Uterus (tissue), 2 donors: ENCODE measurements at regions not wholly inside any gene's neighbourhood (a gene's known extent, or its start where the extent isn't known, plus 50 kb on each side); places are given as distances from the start of the nearest gene placed in this dataset.

ENCODE experiments used
- POLR2A ChIP-seq, 2 donors: fragments of 450-650 bp; IDR thresholded peaks; one replicate each; pipeline ENCODE4 v1.6.1; 2016; ENCODE audit warnings: antibody characterized with exemption in 2 of 2, mild to moderate bottlenecking in 1 of 2, moderate library complexity in 1 of 2
- TF ChIP-seq, protein P1 (sequence below), 4 experiments: fragments of 200-600 bp in 2 of 4; fragments of 450-650 bp in 2 of 4; sonication (generic) in 2 of 4; IDR thresholded peaks; one replicate each; pipeline ENCODE4 v1.5.1; 2016 to 2019; ENCODE audit warnings: antibody characterized with exemption in 4 of 4, mild to moderate bottlenecking in 2 of 4, moderate library complexity in 1 of 4

GRCh38 chr12:60803147-60803546, 1207.3 kb downstream of the SLC16A7 start:
- TF ChIP-seq, protein P1, sequence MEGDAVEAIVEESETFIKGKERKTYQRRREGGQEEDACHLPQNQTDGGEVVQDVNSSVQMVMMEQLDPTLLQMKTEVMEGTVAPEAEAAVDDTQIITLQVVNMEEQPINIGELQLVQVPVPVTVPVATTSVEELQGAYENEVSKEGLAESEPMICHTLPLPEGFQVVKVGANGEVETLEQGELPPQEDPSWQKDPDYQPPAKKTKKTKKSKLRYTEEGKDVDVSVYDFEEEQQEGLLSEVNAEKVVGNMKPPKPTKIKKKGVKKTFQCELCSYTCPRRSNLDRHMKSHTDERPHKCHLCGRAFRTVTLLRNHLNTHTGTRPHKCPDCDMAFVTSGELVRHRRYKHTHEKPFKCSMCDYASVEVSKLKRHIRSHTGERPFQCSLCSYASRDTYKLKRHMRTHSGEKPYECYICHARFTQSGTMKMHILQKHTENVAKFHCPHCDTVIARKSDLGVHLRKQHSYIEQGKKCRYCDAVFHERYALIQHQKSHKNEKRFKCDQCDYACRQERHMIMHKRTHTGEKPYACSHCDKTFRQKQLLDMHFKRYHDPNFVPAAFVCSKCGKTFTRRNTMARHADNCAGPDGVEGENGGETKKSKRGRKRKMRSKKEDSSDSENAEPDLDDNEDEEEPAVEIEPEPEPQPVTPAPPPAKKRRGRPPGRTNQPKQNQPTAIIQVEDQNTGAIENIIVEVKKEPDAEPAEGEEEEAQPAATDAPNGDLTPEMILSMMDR (IDR thresholded peaks at IDR 0.05): no peak
- no peak for TF ChIP-seq POLR2A (IDR thresholded peaks at IDR 0.05)
